HG02981 (cell line): ENCODE measurements at regions not wholly inside any gene's neighbourhood (a gene's known extent, or its start where the extent isn't known, plus 50 kb on each side); places are given as distances from the start of the nearest gene placed in this dataset.

Experiments used
- ATAC-seq: cut with Tn5 transposase; IDR thresholded peaks from one replicate; pipeline ENCODE4 v1.9.1; 2021; ENCODE audit warnings: mild to moderate bottlenecking, moderate library complexity; ENCODE audit not compliant: unreplicated experiment

DNA sequence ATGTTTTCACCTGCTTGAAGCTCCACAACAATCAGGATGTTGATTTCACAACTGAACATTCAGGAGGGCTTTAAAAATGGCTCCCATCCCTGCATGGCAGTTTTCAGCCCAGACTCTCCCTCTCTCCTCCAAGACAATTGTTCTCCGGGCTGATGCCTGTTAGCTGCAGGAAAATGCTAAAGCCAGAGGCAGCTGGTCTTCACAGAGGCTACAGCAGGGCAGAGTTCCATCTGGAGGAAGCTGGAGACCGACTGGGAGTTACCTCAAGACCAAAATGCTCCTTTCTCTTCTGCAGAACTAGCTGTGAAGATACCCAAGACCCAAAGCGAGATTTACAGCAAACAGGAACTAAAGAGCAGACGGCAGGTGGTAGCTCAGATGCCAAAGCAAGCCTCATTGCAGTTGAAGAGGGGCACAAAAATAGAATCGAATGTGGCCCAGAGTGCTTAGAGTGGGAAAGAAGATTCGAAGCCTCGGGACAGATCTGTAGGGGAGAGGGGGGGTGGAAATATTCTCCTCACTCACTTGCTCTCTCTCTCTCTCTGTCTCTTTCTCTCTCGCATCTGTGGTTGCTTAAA lies 423.6 kb downstream of the ZNF521 start:
- no peak for ATAC-seq

DNA sequence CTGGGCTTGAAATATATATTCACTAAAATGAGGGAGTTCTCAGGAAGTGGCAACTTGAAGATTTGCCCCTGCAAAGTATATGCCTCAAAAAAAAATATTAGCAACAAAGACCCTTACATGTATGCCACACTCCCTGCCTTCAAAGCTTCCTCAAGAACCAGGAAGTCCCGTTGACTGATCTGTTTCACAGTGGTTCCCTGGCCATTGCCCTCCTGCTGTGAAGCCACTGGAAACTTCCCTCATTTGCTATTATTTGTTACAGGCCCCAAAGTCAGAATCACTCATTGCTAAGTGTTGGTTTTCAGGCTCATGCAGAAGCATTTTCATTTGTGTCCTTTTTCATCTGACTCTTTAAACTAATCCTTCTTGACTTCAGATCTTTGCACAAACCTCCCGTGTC lies 421.5 kb downstream of the ZNF521 start:
- ATAC-seq: no peak

DNA sequence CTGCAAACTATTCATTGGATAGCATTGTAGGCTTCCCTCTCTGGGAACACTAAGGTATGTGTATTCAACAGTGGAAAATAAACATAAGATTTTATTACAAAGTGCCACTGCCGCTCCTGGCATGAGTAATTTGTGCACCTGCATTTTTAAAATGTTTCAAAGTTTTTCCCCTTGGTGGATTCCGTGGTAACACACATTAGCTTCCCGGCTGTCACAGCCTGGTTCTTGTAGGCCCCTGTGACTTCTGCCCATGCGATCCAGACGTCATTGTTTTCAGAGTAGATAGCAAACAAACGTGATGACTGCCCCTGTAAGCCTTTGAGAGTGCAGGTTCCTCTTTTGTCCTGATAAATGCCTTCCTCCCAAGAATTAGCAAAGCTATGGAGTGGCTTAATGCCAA lies 421.0 kb downstream of the ZNF521 start:
- no peak for ATAC-seq

DNA sequence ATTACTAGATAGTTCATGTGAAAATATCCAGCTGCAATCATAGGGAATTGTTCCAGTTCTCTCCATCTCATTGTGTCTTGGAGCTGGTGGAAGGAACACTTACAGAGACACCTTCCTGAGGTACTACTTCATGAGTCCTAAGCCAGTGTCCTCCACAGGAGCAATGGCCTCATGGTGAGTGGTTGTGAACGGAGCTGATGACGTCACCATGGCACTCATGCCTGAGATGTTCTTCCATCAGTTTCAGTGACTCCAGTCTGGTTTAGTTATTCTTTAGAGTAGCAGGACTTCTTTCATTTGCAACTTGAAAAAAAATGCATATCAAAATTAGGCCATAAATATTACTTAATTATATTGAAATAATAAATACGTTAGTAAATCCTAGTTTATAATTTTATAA lies 418.6 kb downstream of the ZNF521 start:
- ATAC-seq: no peak

DNA sequence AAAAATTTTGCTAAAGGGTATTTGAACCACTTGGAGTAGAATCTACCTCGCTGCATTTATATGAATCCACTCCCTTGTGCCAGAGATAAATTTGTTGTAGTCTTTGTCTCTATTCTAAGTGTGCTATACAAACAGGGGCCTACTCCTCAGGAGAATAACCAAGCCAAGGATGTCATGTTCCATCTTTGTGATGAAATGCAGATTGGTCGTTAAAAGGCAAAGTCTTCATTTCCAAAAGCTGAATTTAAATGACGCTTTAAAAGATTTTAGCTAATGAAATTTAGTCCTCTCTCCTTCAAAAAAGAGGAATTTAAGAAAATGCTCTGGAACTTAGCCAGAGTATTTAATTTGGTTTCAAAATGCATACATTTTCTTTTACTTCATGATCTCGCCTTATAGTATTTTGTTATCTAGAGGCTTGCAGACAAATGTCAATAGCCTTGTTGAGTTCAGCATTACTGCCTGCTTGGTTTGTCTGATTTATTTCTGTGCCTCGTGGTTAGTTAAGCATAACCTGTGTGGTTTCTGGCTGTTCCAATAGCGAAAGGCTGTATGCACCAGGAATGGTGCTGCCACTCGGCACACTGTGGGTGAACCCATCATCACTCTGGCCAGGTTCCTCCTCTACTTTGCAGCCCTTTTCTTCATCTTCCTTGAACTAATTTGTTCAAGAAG lies 417.6 kb downstream of the ZNF521 start:
- no peak for ATAC-seq

DNA sequence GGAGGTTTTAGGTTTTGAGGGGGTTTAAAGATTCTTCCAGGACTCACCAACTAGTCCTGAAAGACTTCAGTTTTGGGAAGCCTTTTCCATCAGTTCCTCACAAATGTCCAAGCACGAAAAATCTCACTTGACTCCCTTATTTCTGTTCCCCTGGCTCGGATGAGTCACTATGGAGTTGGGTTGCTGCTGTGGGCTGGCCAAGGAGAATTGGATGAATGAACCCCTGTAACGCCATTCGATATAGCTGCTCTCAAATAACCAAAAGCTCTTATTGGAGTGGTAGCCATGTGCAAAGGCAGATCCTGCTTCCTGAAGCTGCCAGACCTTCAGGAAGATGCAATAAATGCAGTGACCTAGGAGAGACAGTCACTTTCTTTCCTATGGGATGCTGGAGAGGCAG lies 417.0 kb downstream of the ZNF521 start:
- ATAC-seq: no peak

DNA sequence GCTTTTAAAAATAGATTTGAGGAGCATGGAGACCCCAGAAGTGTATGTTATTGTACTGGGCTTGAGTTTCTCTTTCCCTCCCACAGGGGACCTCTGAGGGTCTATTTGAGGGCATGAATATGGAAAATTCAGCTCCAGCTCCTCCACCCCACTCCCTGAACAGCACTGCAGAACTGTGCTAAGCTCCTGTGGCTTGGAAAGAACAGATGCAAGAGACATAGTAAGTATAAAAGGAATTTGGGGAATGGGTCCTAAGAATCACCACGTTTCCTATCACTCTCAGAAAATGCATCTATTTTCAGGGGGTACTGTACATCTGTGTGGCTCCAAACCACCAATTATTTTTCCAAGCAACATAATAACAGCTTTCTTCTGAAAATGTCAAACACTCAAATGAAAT lies 416.1 kb downstream of the ZNF521 start:
- no peak for ATAC-seq

DNA sequence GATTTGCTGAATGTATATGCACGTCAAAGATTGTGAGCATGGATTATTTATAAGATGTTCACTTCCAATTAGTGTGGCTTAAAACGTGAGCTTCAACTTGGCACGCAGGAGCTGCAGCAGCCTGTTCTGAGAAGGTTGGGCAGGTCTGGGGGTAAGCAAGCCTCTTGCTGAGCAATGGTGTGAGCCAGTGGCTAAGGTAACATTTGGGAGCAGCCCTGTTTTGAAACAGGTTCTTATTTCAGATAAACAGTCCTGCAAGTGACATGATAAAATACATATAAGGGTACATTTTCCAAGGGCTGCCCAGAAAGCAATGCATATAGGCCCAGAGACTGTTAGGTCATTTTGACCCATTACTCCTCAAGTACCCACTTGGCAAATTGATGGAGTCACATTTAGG lies 415.3 kb downstream of the ZNF521 start:
- ATAC-seq: no peak

DNA sequence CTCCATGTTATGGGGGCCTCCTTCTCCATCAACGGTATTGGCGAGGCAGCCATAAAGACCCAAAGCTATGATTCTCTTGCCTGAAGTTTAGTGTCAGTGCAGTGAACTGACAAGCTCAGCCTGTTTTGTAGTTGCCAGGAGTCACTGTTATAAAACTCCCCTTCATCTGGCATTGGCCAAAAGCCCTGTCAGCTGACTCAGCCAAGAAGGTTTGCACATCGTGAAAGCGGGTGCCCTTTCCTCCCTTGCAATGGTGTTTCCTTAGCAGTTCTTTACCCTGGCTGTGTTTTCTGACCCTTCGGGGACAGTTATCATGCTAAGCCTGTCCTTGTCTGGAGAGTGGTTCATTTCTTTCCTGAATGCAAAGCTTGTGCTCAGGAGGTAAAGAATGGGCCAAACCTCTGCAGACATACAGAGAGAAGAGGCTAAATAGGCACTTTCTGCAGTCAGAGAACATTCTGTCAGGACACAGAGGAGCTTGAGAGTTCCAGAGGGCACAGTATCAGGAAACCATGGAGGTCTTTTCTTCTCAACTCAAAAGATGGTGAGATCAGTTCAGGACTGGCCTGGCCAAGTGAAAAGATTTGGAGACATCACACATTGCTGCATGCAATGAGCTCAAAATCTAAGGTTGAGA lies 414.2 kb downstream of the ZNF521 start:
- no peak for ATAC-seq

DNA sequence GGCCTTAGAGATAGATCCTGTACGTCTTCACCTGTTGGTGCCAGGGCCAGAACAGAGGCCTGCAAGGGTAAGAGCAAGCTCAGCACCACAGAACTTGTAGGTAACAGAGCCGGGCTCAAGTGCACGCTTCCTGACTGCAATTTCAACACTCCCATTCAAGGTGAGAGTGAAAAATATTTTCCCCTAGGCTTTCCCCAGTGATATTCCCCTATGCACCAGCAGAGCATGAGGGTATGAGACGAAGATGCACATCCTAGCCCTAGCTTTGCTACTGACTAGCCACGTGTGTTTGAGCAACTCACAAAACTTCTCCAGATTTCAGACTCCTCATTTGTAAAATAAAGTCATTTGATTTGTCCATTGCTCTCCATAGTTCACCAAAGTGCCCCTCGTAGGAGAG lies 411.6 kb downstream of the ZNF521 start:
- ATAC-seq: no peak

DNA sequence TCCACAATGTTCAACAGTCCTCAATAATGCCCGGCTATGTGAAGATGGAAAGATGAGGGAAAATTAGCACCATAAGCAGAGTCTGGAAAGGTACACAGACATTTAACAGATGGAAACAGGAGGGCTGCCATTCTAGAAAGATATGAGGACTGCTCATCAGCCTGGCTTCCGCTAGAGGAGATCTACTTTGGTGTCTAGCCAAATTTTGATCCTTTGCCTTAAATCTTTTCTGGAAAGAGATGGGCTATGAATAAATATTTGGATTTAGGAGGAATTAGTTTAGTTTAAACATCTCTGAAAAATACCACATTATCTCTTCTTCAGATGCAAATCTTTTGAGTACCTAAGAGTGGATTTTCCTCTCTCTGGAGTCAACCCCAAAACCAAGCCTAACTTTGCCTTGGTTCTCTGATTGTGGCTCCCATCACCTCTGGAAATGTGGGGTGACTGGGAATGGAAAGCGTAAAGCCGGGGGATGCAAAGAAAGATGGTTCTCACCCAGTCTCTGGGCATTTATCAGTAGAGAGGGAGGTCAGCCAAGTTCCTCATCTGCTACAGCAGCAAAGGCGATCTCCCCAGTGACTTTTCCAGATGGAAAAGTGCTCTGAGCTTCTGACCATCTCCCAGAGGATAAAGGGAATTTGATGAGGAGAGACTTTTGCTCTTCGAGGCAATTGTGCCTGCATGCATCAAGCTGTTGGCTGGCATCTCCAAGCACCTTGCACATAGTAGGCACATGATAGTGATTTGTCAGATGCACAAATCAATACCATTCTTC lies 410.6 kb downstream of the ZNF521 start:
- no peak for ATAC-seq

DNA sequence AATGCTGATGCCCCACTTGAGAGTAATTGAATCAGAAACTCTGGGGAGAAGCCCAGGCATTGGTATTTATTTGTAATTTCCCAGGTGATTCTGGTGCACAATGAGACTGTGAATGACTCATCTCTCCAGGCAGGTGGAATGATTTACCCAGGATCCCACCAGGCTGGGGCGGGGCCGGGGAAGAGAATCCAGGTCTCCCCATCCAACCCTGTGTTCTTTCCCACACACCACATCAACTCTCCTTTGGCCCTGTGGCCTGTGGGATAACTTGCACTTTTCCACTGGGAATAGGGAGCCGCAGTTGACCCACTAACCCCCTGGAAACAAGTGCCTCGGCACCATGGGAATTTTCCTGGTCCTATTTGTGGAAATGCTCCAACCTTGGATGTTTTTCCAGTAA lies 409.8 kb downstream of the ZNF521 start:
- no peak for ATAC-seq

DNA sequence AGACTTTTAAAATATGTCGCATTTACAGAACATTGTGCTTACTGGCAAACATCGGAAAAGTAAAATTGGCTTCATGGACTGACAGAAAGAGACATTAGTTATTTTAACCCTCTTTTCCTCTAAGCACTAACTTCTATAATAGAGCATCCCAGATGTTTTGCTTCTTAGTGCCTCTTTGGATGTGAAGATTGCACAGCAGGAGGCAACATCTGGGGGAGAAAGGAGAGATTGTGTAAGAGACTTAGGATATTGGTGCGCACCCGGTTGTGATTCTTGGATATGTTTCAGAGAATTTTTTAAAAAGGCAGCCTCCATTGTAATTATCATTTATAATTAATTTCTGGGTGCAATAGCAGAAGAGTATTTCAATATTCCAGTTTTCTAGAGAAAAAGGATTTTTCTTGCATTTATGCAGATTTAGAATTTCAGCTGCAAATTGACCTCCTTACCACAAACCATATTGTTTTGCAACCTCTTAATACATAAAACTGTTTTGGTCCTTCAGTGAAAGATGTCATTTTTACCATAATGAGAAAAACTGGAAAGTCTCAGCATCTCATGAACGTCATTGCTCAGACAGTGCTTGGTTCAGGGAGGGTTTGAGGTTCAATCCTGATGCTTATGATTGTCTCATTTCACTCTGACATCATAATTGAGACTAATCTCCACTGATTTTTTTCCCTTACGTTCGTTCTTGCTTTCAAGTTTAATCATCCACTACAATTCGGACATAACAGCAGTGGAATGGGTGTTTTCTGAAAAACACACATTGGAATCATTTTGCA lies 404.3 kb downstream of the ZNF521 start:
- ATAC-seq: no peak

DNA sequence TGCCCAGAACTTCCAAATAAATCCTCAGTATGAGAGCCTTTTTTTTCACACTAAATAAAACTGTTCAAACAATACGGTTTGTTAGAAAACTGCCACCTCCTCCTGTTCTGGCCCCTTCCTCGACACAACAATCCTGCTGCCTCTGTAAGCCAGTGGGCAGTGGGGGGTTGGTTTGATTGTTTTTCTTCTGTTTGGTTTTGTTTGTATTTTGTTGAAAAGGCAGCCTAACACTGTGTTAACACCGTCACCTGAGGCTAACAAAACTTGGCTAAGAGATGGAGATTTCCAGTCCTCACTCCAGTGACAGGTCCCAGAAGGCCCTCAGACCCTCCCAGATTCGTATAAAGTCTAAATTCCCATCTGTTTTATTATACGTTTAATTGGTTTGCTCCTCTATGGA lies 402.1 kb downstream of the ZNF521 start:
- no peak for ATAC-seq

DNA sequence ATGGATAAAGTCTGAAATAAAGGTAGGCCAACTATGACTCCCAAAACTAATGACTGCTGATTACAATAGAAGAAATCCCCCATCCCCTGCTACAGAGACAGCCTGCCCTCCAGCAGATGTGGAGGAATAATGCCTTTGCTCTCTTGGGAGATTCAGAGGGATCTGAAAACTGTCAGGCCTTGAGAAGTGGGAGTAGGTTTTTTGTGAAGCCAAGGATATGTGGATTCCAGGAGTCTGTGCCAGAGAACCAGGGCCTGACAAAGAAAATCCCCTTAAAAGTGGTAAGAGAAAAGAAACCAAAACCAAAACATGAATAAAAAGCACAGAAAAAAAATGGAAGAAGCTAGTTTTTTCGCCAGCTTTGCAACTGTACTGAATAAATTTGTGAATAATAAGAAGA lies 397.6 kb downstream of the ZNF521 start:
- ATAC-seq: no peak

DNA sequence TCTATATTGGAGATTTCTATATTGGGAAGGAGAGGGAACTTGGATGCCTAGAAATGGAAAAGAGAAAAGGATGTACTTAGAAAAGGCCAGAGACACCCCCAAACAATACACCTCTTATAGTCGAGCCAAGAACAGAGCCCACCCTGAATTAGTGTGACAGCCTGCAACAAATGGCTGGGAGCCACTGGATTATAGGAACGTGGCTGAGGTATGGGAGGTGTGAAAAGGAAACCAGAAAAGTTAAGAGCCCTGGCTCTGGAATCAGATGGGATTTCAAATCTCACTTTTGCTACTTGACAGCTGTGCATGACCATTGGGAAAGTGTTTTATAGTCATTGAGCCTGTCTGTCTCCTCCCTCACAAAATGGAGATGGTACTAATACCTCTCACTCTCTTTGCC lies 394.0 kb downstream of the ZNF521 start:
- ATAC-seq: no peak

DNA sequence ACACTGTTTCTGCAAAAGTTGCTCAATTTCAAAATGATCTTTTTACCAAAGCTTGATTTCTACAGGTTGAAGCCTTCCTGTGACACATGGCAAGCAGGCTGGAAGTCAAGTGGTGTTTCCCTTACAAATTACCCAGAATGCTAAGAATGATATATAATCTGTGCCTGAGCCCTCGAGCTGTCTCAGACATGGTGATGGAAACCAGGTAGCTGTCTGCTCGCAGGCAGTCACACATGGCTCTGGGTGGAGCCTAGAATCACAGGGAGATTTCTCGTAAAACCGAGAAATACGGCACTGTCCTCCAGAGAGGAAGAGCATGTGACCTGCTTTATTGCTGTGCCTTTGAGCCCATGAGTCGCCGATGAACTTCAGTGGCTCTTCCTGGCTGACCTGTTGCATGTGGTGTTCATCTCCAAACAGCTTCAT lies 392.9 kb downstream of the ZNF521 start:
- no peak for ATAC-seq

DNA sequence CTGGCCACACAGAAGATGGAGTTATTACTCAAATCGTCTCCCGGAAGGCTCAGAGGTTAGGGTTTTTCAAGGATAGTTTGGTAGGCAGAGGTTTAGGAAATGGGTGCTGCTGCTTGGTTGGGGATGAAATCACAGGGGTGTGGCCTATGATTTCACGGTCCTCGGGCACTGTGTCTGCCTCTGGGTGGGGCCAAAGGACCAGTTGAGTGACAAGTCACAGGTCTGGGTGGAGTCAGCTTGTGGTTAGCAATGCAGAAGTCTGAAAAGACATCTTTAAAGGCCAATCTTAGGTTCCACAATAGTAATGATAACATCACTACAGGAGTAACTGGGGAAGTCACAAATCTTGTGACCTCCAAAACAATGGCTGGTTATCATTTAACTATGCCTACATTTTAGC lies 387.8 kb downstream of the ZNF521 start:
- ATAC-seq: peak; percentile 76

DNA sequence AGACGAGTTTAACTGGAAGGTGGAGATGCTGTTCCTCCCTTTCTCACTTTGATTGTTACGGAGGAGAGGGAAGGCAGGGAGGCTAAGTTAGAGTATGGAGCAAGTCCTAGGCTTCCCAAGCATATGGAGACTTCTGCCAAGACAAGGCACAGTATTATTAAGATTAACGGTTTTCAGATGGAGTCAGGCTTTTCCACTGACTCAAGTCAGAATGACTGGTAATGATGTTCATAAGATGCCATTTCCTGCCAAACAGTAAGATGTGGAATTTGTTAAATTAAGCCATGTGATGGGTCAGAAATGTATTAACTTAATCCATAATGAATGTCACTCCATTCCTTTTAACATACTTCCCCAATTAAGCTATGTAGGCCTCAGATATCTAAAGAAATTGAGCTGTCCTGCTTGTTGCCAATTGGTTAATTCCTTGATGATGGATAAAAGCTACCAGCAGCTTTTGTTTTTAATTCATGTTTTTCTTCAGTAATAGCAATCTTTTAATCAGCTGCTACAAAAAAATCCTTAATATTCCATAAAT lies 383.7 kb downstream of the ZNF521 start:
- no peak for ATAC-seq

DNA sequence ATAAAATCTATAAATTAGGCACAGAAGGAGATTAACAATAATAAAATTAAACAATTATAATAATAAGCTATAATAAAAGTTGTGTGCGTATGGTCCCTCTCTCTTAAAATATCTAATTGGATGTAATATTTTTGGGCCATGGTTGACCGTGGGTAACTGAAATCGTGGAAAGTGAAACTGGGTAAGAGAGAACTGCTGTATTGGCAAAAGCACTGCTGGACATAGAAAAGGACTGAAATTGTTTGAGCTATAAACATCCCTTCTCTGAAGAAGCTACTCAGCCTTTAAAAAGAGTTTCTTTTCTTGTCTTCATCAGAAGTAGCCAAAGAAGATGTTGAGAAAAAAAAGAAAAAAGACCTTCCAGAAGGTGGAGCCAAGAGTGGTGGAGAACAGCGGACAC lies 379.4 kb downstream of the ZNF521 start:
- no peak for ATAC-seq

DNA sequence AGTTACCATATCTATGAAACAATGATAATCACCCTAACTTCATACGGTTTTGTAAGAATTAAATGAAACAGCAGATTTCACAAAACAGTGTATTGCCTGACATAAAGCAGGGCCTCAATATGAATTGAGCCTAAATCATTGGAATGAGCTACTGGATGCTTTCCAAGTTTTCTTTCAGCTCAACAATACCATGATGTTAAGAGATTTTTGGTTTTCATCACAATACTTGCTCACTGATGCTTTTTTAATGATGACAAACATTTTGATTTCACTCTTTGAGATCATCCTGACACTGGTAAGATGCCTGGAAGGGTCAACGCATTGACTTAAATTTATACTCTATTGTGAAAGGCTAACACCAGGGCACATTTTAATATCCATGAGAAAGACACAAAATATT lies 377.5 kb downstream of the ZNF521 start:
- ATAC-seq: no peak
